HPDE6-E6E7 (cell line): ENCODE measurements at regions not wholly inside any gene's neighbourhood (a gene's known extent, or its start where the extent isn't known, plus 50 kb on each side); places are given as distances from the start of the nearest gene placed in this dataset.

Experiments used
- DNase-seq: peaks from one replicate; pipeline ENCODE4 v3.0.0; 2011; ENCODE audit warnings: missing footprints; ENCODE audit errors: extremely low spot score

- no peak for DNase-seq
Measured at GRCh38 chr4:25578432-25578831, 77.2 kb upstream of the SLC34A2 start.

DNA sequence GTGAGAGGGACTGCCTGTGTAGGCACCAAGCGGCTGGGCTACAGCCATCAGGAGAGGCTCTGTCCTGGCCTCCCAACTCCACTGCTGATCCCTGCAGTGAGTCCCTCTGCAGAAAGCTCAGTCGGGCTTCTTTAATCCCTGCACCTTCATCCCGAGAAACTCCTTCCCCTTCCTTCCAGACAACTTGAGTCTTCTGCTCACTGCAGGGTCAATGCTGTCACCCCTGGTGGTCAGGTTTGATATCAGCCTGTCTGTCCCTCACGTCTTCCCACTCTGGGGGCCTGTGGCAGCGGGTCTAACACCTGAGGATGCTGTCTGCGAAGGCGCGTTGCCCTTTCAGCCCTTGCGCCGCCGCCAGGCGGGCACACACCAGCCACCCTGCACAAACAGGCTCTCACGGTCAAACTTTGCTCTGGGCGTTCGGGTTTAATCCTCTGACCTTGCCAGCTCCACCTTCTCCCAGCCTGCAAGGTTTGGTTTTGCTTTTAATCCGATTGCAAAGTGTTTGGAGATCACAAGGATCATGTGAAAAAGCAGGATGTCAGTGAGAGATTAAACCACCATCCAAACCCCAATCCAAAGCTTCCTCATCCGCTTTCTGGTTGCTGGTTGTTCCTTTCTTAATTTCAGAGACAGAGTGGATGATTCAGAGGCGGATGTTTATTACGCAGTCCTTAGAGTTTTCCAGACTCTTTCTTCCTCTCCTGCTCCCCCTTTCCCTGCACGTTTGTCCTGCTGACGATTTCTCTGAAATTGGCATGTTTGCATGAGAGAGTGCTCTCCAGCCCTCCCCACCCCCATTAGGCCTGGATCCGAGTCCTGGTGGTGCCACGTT lies 74.8 kb upstream of the SLC34A2 start:
- no peak for DNase-seq

DNA sequence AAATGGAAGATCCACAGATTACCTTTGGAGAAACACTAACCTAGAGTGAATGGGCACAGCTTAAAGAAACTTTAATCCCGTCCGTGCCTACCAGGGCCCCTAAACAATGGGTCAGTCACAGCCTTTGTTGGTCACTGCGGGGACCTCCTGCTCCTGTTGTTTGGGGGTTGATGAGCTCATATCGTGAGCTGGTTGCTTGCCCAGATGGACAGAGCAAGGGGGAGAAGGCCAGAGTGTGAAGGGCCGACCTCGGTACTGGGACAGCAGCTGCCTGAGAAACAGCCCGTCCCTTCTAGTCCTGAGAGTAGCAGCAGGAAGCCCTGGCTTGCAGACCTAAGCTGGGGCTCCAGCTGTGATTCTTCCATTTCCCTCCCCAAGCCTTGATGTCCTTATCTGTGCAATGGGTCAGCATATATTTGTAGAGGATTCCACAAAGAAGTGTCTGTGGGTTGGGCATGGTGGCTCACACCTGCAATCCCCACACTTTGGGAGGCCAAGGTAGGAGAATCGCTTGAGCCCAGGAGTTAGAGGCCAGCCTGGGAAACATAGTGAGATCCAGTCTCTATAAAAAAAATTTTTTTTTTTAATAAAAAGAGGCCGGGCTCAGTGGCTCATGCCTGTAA lies 69.6 kb upstream of the SLC34A2 start:
- DNase-seq, result no peak

DNA sequence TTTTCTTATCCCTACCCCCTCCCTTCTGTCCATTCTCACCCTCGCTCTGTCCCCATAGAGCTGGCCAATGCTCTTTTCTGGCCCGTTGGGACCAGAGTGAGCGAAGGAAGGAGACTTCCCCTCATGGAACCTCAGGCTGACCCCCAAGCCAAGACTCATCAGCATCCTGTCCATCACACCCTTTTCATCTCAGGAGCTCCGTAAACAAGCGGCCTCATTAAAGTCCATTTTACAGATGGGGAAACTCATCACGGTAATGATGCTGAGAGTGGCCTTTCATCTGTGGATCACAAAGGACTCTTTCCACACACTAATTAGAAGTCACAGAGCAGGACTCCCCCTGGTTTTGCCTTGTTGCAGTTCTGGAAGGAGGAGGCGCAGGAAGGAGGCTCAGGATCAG lies 67.4 kb upstream of the SLC34A2 start:
- no peak for DNase-seq

- no peak for DNase-seq
Measured at GRCh38 chr4:25590171-25590570, 65.5 kb upstream of the SLC34A2 start.

DNA sequence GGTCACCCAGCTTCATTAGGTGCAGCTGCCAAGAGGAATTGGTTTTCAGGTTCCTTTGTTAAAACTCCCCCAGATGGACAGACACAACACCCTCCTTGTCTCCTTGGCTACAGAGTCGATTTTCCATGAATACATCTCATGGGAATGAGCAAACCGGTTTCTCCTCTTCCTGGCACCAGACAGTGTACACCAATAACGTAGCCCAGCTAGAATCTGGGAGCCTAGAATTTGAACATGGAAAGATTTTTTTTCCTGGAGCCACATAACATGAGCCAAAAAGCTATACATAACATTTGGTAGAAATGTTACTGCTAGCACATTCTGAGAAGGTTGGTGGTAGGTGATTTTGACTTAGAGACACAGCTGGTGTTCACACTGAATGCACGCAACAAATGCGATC lies 62.9 kb upstream of the SLC34A2 start:
- DNase-seq, result no peak
